ENCODE measurements at regions not wholly inside any gene's neighbourhood (a gene's known extent, or its start where the extent isn't known, plus 50 kb on each side); places are given as distances from the start of the nearest gene placed in this dataset.

- TF ChIP-seq MLLT1 (IDR thresholded peaks at IDR 0.05) = peak; percentile 88
- TF ChIP-seq RAD51 (IDR thresholded peaks at IDR 0.05) = 0 out of 2 replicates have a peak, but pooled peaks have one; percentile 23
- TF ChIP-seq TCF12 (IDR thresholded peaks at IDR 0.05; ENCODE audit: low read depth, low read length) = no peak
- no peak for TF ChIP-seq WRNIP1 (IDR thresholded peaks at IDR 0.05; ENCODE audit: borderline replicate concordance, low read depth, low read length)
- TF ChIP-seq BHLHE40 (IDR thresholded peaks at IDR 0.05; ENCODE audit: borderline replicate concordance in 1 of 2, low read depth in 2 of 2, low read length in 1 of 2) = peak; percentile 48 to 66; a peak in 3 of 4 replicates
- TF ChIP-seq JUNB (IDR thresholded peaks at IDR 0.05) = peak; percentile 75
Observed at GRCh38 chr3:102060814-102061213, 211.5 kb downstream of the NFKBIZ start (continued).

GRCh38 chr3:102063572-102063971 is 214.3 kb downstream of the NFKBIZ start:
- Histone ChIP-seq H3K36me3 (ENCODE audit: control insufficient read depth in 2 of 2, insufficient read depth in 2 of 2, low read length in 1 of 2) (no peaks in the 10 kb centered on the region), H3K79me2 (ENCODE audit: control insufficient read depth, insufficient read depth, low read length) (no peaks in the 10 kb centered on the region), H3K27ac (ENCODE audit: control insufficient read depth, insufficient read depth) (no peak overlapping the region), H2AFZ (ENCODE audit: control insufficient read depth, low read depth, low read length) (no peak overlapping the region), H3K4me3 (no peak overlapping the region), H3K27me3 (replicated peaks in 1 of 2; ENCODE audit: control insufficient read depth in 2 of 2, insufficient read depth in 2 of 2, low read length in 1 of 2) (no peaks in the 10 kb centered on the region), H3K4me1 (ENCODE audit: control insufficient read depth, insufficient read depth, low read length) (peaks cover 22% of the 10 kb centered on the region), H4K20me1 (ENCODE audit: control insufficient read depth, insufficient read depth) (no peaks in the 10 kb centered on the region), H3K9ac (ENCODE audit: control insufficient read depth, insufficient read depth, low read length) (no peak overlapping the region), H3K4me2 (ENCODE audit: control insufficient read depth, insufficient read depth) (no peak overlapping the region), H3K9me3 (replicated peaks; ENCODE audit: control insufficient read depth, insufficient read depth, low read length) (no peaks in the 10 kb centered on the region; the same call in 2 of the 3 replicates)
- ChIA-PET CTCF (no interaction called here), SMC1A (ENCODE audit: uncharacterized antibody, unreplicated experiment) (no interaction called here), RAD21 (ENCODE audit: unreplicated experiment) (no interaction called here), POLR2A (interaction anchor here (0.6 kb wide), 1 partner anchor 98 kb away, joined by 3 read pairs; no protein-coding TSS in a partner anchor)
- ATAC-seq (no peak), FAIRE-seq (no peak), DNase-seq (ENCODE audit: low read depth, low spot score) (no peak)
- intact Hi-C loops (cut with micrococcal nuclease; ENCODE audit: unreplicated experiment) = no loop called here
- WGBS (ENCODE audit: insufficient coverage, insufficient replicate concordance, low lambda C conversion rate, missing lambda C conversion rate) = 69% methylated on average over 6 of the region's 8 CpGs
- in situ Hi-C loops (cut with MboI) = no loop called here
- no TSS peak for BruUV-seq (replicated peaks)
- TF ChIP-seq TCF12 (IDR thresholded peaks at IDR 0.05; ENCODE audit: low read depth, low read length) (no peak), USF1 (IDR thresholded peaks at IDR 0.05; ENCODE audit: borderline replicate concordance, extremely low read length, insufficient read depth, low read depth, low read length) (no peak), WRNIP1 (IDR thresholded peaks at IDR 0.05; ENCODE audit: borderline replicate concordance, low read depth, low read length) (no peak), BMI1 (IDR thresholded peaks at IDR 0.05; ENCODE audit: borderline replicate concordance) (no peak), E2F8 (IDR thresholded peaks at IDR 0.05; ENCODE audit: low read depth, partially characterized antibody) (no peak), MTA3 (IDR thresholded peaks at IDR 0.05; ENCODE audit: borderline replicate concordance, low read length) (no peak), EP300 (IDR thresholded peaks at IDR 0.05; ENCODE audit: borderline replicate concordance in 1 of 2, control insufficient read depth in 1 of 2, low read depth in 2 of 2, low read length in 2 of 2) (no peak), MXI1 (IDR thresholded peaks at IDR 0.05; ENCODE audit: low read depth, low read length) (no peak), POLR2A (IDR thresholded peaks at IDR 0.05; ENCODE audit: low read depth, low read length) (no peak), HDAC6 (IDR thresholded peaks at IDR 0.05; ENCODE audit: unreplicated experiment) (no peak), NBN (IDR thresholded peaks at IDR 0.05) (no peak), CHD2 (IDR thresholded peaks at IDR 0.05; ENCODE audit: borderline replicate concordance, low read depth, low read length) (no peak)
